ENCODE measurements at regions not wholly inside any gene's neighbourhood (a gene's known extent, or its start where the extent isn't known, plus 50 kb on each side); places are given as distances from the start of the nearest gene placed in this dataset.

DNA sequence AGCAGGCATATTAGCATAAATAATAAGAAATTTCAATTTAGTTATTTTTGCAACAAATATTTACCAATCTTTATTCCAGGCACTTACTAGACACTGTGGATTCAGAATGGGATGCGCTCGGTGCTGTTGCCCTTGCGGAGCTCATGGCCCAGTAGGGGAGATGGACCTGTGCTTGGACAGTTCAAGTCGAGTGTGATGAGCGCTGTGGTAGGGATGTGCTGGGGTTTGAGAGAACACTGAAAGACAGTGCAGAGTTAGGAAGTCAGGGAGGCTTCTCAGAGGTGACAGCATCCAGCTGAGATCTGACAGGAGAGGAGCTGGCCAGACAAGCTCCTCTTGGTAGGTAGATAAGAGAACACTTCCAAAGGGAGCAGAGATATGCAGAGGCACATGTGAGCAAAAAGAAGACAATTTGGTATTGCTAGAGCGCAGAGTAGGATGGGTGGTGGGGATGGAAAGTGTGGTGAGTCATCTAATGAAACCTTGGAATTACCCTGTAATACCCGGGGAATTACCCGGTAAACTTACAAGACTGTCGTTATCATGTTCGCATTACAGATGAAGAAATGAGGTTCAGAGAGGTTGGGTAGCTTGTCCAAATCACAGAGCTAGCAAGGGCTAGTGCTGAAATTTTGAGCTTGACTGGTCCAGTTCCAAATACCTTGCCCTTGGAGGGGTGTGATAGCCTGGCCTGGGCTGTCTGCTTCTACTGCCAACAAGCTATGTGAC lies 298.1 kb upstream of the N4BP1 start:
- CTCF ChIA-PET: no interaction called here
- ATAC-seq (no peak), DNase-seq (no peak)
- no peaks in the 10 kb centered on the region for H3K9me3 Mint-ChIP-seq (ENCODE audit: low read depth)
- H3K27ac Mint-ChIP-seq: no peak overlapping the region
- H3K4me1 Mint-ChIP-seq: no peaks in the 10 kb centered on the region
- H3K27me3 Mint-ChIP-seq: no peaks in the 10 kb centered on the region
- no peaks in the 10 kb centered on the region for H3K36me3 Mint-ChIP-seq
- no peak overlapping the region for H3K4me3 Mint-ChIP-seq

DNA sequence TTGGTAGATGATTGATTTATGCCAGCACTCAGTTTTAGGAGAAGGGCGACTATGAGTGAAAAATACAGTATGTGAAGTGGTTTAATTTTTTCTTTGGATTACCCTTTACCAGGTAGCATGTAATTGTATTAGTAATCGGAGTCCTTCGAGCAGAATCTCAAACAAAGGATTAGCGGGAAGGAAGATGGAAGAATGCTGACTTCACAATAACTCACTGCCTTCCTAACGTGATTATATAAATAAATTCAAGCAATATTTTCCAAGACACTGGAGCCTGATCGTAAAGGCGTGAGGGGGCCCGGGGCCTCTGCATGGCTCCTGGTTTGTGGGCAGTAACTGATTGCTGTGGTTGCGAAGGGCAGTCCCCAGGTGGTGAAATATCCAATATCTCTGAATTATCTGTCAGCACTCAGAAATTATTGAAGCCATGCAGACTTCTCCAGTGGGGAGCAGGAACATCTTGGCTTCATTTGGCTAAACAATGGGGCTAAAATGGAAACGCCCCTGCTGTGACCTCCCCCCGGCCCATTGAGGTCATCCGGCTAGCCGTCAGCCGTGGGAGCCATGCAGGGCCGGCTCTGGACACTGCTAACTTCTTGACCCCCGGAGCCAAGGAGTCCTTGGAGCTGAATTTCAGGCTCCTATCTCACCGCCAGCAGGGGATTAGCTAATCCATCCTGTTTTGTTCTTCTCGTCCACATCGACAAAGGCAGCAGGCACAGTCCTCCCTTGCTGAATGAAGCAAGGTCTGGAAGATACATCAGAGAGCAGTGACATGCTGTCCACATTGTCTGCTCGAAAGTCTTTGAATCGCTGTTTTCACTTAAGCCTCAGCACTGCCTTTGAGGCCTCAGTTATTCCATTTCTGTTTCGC lies 295.9 kb upstream of the N4BP1 start:
- Mint-ChIP-seq H3K27ac (no peak overlapping the region), H3K4me3 (no peak overlapping the region), H3K9me3 (ENCODE audit: low read depth) (no peaks in the 10 kb centered on the region), H3K4me1 (no peaks in the 10 kb centered on the region), H3K36me3 (no peaks in the 10 kb centered on the region), H3K27me3 (no peaks in the 10 kb centered on the region)
- no peak for ATAC-seq
- DNase-seq: no peak
- CTCF ChIA-PET: no interaction called here

DNA sequence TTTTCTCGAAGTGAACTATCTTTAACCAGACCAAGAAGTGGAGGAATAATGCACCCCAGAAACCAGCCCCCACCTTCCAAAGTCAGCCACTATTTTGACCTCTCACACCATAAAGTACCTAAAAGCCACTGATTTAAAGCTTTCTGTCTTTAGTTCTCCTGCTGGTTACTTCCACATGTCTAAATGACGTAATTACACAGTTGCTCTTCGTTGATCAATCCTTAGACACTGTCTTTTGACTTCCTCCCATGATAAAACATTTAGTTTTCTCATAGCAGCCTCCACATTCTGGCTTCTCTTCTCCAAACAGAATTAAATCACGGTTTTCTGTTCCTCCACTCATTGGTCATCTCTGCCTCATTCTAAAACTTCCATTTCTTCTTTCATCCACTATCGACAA lies 294.4 kb upstream of the N4BP1 start:
- H3K4me3 Mint-ChIP-seq: no peak overlapping the region
- H3K4me1 Mint-ChIP-seq: no peaks in the 10 kb centered on the region
- no peak overlapping the region for H3K27ac Mint-ChIP-seq
- no peaks in the 10 kb centered on the region for H3K9me3 Mint-ChIP-seq (ENCODE audit: low read depth)
- no peaks in the 10 kb centered on the region for H3K36me3 Mint-ChIP-seq
- ATAC-seq (no peak), DNase-seq (no peak)
- no peaks in the 10 kb centered on the region for H3K27me3 Mint-ChIP-seq
- CTCF ChIA-PET: no interaction called here

DNA sequence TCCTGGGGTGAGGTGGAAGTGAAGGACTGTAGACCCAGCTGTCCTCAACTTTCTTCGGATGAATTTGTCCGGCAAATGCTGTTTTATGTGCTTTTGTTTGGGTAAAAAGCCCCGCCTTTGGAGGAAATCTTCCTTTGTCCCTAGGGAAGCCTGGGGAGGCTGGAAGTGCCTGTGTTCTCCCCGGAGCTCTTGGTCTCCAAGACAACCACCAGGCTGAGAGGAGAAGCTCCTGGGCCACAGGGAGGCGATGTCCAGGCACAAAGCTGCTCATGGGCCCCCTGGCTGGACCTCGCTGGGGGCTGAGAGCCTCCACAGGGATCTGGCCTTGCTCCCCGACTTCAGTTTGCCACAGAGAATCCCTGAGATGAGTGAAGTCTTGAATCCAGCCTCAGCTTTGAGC lies 293.1 kb upstream of the N4BP1 start:
- no peak for DNase-seq
- Mint-ChIP-seq H3K4me1 (no peaks in the 10 kb centered on the region), H3K4me3 (no peak overlapping the region)

DNA sequence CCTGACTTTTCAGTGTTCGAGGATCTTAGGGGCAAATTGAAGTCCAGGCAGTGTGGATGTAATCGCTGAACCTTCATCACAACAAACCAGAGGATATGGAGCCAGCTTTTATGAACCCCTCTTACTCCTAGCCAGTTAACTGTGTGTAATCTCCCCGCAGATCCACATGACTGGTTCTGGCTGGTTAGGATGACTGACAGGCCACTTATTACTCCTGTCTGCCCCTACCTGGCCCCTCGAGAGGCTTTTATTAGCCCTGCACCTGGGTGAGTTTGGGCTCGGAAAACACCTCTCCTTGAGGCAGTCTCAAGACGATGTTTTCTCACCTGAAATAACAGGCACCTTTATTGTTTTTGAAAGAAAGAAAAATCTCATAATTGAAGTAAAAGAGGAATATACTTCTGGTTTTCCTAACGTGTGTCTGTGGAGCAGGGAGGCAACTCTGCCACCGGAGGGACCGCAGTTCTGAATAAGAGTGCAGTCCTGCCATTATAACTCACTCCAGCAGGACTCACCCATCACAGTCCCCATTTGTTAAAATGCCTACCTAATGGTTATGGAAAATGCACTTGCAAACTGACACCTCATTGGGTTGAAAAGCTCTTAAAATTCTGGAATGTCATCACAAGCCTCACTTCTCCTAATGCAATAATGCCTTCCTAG lies 291.9 kb upstream of the N4BP1 start:
- CTCF ChIA-PET: no interaction called here
- Mint-ChIP-seq H3K36me3 (no peaks in the 10 kb centered on the region), H3K4me1 (no peaks in the 10 kb centered on the region), H3K27me3 (no peaks in the 10 kb centered on the region), H3K9me3 (ENCODE audit: low read depth) (no peaks in the 10 kb centered on the region), H3K4me3 (no peak overlapping the region), H3K27ac (no peak overlapping the region)
- DNase-seq (no peak), ATAC-seq (no peak)

More for the DNA sequence above, 293.1 kb upstream of the N4BP1 start:
- CTCF ChIA-PET: no interaction called here
- Mint-ChIP-seq H3K36me3 (no peaks in the 10 kb centered on the region), H3K27me3 (no peaks in the 10 kb centered on the region), H3K27ac (no peak overlapping the region), H3K9me3 (ENCODE audit: low read depth) (no peaks in the 10 kb centered on the region)
- no peak for ATAC-seq

DNA sequence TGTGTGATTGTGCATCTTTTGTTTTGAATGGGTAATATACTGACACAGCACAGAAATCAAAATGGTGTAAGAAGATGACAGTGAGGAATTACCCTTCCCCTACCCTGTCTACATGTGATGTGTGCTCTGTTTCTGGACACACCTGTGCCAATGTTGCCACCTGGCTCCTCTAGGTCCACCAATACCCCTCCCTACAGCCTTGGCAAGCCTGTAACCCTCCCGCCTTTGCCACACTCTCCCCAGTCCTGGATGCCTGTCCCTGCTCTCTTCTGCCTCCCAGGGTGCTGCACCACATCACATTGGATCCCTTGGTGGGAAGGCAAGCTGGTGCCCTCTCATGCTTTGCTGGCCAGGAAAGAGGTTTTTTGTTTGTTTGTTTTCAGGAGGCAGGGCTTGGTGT lies 289.5 kb upstream of the N4BP1 start:
- ATAC-seq (no peak), DNase-seq (no peak)
- Mint-ChIP-seq H3K36me3 (no peaks in the 10 kb centered on the region), H3K9me3 (ENCODE audit: low read depth) (no peaks in the 10 kb centered on the region), H3K4me1 (no peaks in the 10 kb centered on the region), H3K27ac (no peak overlapping the region), H3K4me3 (no peak overlapping the region), H3K27me3 (no peaks in the 10 kb centered on the region)
- CTCF ChIA-PET: no interaction called here

DNA sequence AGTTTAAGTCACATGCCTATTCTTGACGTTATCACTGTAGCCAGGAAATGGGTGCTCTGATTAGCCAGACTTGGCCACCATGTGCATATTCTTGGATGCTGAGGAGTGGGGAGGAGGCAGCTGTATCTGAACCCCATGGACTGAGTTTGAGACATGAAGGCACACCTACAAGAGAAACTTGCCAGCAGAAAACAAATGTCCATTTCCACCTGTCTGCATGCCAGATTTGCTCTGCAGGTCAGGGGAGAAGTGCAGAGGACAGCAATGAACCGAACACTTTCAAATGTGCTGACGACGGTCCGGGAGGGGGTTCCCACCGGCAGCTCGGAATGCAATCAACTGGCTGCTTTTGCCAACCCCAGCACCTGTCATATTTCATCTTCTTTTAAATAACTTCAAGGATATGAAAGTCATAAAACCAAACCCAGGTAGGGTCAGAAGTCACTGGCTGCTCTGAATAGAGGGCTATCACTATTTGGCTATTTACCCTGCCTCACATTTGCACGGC lies 287.8 kb upstream of the N4BP1 start:
- H3K27me3 Mint-ChIP-seq: no peaks in the 10 kb centered on the region
- CTCF ChIA-PET: no interaction called here
- no peak for ATAC-seq
- no peak overlapping the region for H3K27ac Mint-ChIP-seq
- H3K4me1 Mint-ChIP-seq: no peaks in the 10 kb centered on the region
- no peak overlapping the region for H3K4me3 Mint-ChIP-seq
- no peaks in the 10 kb centered on the region for H3K9me3 Mint-ChIP-seq (ENCODE audit: low read depth)
- no peaks in the 10 kb centered on the region for H3K36me3 Mint-ChIP-seq
- no peak for DNase-seq

DNA sequence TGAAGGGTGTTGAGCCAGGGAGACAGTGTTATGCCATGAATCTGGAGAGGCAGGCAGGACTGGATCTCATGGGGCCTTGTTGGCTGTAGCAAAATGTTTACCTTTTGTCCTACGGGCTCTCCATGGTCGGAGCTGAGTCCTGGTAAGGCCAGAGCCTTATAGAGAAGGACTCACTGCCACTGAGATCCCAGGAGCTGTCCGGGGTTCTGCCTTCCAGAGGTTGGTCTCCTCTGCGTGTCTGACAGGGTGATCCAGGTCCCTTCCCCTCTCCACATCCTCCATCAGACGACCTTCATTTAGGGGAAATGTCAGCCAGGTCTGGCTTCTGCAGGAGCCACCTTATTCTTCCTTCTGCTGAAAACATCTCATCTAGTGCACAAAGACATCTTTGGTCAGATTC lies 285.2 kb upstream of the N4BP1 start:
- H3K4me3 Mint-ChIP-seq: no peak overlapping the region
- CTCF ChIA-PET: no interaction called here
- H3K36me3 Mint-ChIP-seq: no peaks in the 10 kb centered on the region
- no peaks in the 10 kb centered on the region for H3K9me3 Mint-ChIP-seq (ENCODE audit: low read depth)
- ATAC-seq: no peak
- H3K27ac Mint-ChIP-seq: no peak overlapping the region
- DNase-seq: no peak
- H3K27me3 Mint-ChIP-seq: no peaks in the 10 kb centered on the region
- H3K4me1 Mint-ChIP-seq: no peaks in the 10 kb centered on the region

DNA sequence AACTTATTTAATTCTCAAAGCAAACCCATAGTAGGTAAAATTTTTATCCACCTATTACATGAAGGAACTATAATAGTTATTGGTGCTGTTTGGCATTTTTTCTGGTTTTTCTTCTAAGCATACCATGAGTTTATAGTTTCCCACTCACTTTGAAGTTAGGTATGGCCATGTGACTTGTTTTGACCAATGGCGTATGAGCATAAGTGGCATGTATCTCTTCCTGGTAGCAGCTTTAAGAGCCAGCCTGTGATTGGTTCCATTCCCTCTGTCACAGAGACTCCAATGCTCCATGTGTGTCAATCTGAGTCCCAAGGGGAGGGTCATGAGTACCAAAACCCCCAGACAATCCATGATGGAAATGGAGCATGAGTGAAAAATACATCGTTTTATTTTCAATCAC lies 282.9 kb upstream of the N4BP1 start:
- ATAC-seq: no peak
- CTCF ChIA-PET: no interaction called here
- no peak overlapping the region for H3K4me3 Mint-ChIP-seq

DNA sequence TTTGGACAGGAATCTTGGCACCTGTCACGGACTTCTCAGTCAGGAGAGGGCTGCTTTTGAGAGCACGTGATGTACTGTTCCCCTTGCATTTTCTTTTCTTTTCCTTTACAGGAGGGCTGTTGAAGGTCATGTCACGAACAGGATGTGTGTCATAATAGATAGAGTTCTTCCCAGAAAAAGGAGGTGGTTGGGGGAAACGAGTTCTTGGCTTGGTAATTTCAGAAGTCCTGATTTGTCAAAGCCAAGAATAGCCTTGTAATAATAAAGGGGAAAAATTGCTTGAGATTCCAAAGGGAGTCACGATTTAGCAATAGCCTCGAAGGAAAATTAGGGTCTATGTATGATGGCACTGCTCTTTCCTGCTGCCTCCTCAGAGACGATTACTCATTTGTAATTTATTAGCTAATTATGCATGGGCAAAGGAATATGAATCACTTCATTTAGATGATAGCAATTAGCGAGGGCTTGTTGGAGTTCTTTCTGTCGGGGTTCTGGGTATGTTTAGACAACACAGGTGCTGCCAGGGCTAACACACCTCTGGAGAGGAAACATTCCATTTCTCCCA lies 277.7 kb upstream of the N4BP1 start:
- Mint-ChIP-seq H3K36me3 (no peaks in the 10 kb centered on the region), H3K9me3 (ENCODE audit: low read depth) (peaks cover 5% of the 10 kb centered on the region), H3K4me3 (no peak overlapping the region), H3K4me1 (no peaks in the 10 kb centered on the region), H3K27me3 (no peaks in the 10 kb centered on the region), H3K27ac (no peak overlapping the region)
- no peak for DNase-seq
- no peak for ATAC-seq
- CTCF ChIA-PET: no interaction called here

More for the DNA sequence above, 282.9 kb upstream of the N4BP1 start:
- Mint-ChIP-seq H3K36me3 (no peaks in the 10 kb centered on the region), H3K4me1 (no peaks in the 10 kb centered on the region), H3K27me3 (no peaks in the 10 kb centered on the region), H3K9me3 (ENCODE audit: low read depth) (no peaks in the 10 kb centered on the region), H3K27ac (no peak overlapping the region)
- no peak for DNase-seq

DNA sequence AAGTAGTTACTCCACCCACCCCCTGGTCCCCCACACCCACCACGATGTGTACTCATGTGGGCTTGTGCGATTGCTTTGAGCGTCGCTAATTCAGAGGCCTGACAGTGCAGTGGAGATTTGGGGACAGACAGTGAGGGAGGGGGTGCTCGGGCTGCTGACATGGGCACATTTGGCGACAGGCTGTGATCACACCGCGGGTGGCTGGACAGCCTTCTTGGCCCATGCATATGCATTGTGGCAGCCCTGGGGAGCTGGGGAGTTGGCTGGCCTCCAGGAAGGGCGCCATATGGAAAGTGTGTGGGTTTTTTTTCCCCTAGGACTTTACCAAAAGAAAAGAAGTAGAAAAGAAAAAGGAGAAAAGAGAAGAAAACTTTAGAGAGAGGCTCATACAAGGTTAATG lies 275.5 kb upstream of the N4BP1 start:
- H3K27me3 Mint-ChIP-seq: no peaks in the 10 kb centered on the region
- no peak for ATAC-seq
- CTCF ChIA-PET: no interaction called here

DNA sequence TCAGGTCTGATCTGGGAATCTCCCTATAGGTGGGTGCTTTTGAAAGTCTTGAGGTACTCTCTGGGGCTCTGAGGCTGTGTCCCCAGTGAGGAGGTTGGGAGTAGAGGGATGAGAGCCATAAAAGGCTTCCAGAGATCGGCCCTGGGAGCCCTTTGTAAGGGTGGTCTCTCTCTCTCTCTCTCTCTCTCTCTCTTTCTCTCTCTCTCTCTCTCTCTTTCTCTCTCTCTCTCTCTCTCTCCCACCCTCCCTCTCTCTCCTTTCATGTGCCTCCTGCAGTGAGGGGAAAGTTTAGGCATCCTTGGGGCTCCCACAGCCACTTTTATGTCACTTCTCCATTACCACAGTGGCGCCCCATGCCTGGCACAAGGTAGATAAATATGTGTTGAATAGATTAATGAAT lies 271.3 kb upstream of the N4BP1 start:
- Mint-ChIP-seq H3K27me3 (no peaks in the 10 kb centered on the region), H3K36me3 (no peaks in the 10 kb centered on the region), H3K9me3 (ENCODE audit: low read depth) (peaks cover 2% of the 10 kb centered on the region), H3K4me1 (no peaks in the 10 kb centered on the region), H3K4me3 (no peak overlapping the region), H3K27ac (no peak overlapping the region)
- CTCF ChIA-PET: no interaction called here
- DNase-seq: no peak
- no peak for ATAC-seq

More for the DNA sequence above, 275.5 kb upstream of the N4BP1 start:
- Mint-ChIP-seq H3K36me3 (no peaks in the 10 kb centered on the region), H3K4me1 (no peaks in the 10 kb centered on the region), H3K9me3 (ENCODE audit: low read depth) (peaks cover 5% of the 10 kb centered on the region), H3K27ac (no peak overlapping the region), H3K4me3 (no peak overlapping the region)
- DNase-seq: no peak

DNA sequence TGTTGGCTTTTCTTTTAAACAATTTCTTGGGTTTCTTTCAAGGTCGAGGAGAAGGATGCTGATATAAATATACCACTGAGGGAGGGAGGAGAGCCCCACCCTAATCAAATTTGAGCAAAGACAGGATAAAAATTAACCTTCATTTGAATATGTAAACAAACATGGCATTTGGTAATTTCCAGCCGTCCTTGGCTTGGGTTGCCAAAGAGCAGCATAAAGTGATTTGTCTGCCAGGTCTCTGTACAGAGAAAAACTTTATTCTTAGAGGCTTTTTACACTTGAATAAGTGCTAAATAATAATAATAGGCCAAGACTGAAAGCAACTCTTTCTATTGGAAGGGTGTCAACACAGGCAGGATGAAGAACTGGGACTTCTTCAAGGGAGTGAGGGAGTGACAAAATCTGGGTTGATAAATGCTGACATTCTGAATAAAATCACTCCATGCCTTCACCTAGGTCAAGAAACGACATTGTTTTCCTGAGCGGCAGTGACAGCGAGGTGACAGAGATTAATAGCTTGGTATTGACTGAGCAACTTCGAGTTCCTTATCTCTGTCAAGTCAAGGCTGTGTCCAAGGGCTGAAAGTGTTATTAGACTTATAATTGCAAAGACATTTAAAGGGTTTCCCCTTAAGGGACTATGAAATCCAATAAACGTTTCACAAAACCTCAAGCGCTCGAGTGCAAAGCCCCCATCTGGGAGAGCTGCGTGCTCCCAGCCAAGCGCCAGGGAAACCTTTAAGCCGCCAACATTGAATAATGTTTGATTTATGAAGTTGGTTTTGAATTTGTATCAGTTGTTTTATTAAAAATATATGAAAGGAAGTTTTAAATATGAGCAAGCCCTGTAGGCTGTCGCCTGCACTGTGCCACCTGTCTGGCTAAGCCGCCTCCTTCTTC lies 269.5 kb upstream of the N4BP1 start:
- Mint-ChIP-seq H3K4me3 (no peak overlapping the region), H3K27me3 (no peaks in the 10 kb centered on the region), H3K36me3 (no peaks in the 10 kb centered on the region), H3K9me3 (ENCODE audit: low read depth) (no peaks in the 10 kb centered on the region), H3K4me1 (no peaks in the 10 kb centered on the region), H3K27ac (no peak overlapping the region)
- CTCF ChIA-PET: no interaction called here
- ATAC-seq: no peak
- DNase-seq: no peak

All from activated CD8-positive, alpha-beta memory T cell treated with anti-CD3 and anti-CD28 coated beads, Interleukin-2, amount 10 ng/mL, durations not matched to agents 7 days and 5 days (primary cell).